HepG2 (cell line): ENCODE measurements at regions not wholly inside any gene's neighbourhood (a gene's known extent, or its start where the extent isn't known, plus 50 kb on each side); places are given as distances from the start of the nearest gene placed in this dataset.

ENCODE experiments used
- ATAC-seq: fragments of 200-7000 bp; cut with Tn5 transposase; 3 replicates; pipeline ENCODE4 v1.9.1; 2020; ENCODE audit warnings: mild to moderate bottlenecking, moderate library complexity
- BruUV-seq: library from RNA; stranded (reverse); fragments of 400-500 nt; replicated peaks from 2 replicates; lab custom pipeline; 2021; lab: Mats Ljungman, UMichigan
- CTCF ChIA-PET: fragments of 300-600 bp; formaldehyde crosslinking; extraction: SDS; loops from one replicate; lab custom pipeline; 2021; ENCODE audit warnings: low total read pairs, inconsistent platforms, low intra/inter-chr PET ratio; lab: Yijun Ruan, JAX
- POLR2A ChIA-PET: fragments of 350-600 bp; sonication (Branson Sonifier 250); formaldehyde crosslinking; loops from one replicate; lab custom pipeline; 2020; ENCODE audit warnings: antibody characterized with exemption, inconsistent platforms; lab: Yijun Ruan, JAX
- DNase-seq: peaks from one replicate; pipeline ENCODE4 v3.0.0-alpha.2; 2015; ENCODE audit warnings: low spot score
- FAIRE-seq: peaks from 3 replicates; lab custom pipeline; 2011; peaks lifted over from hg19 to GRCh38; lab: Jason Lieb, UNC
- H2AFZ ChIP-seq: one replicate; pipeline ENCODE4 v1.6.1; 2011; ENCODE audit warnings: low read length, inconsistent platforms
- H3K27ac ChIP-seq: fragments of 300-600 bp; 3 replicates; pipeline ENCODE4 v1.8.0; 2011; ENCODE audit warnings: mixed run types, mild to moderate bottlenecking, mixed read lengths, low read length, inconsistent platforms; ENCODE audit not compliant: insufficient read depth; ENCODE audit errors: extremely low read length
- H3K27me3 ChIP-seq, 2 experiments: fragments of 200-600 bp in 1 of 2; 2 replicates in 1 of 2; 3 replicates in 1 of 2; pipeline versions ENCODE4 v1.6.0 to v1.8.0; 2011; ENCODE audit warnings: low read length in 2 of 2, mild to moderate bottlenecking in 2 of 2, moderate library complexity in 2 of 2, inconsistent platforms in 1 of 2; ENCODE audit not compliant: insufficient read depth in 2 of 2, control insufficient read depth in 1 of 2
- H3K36me3 ChIP-seq, 2 experiments: fragments of 200-600 bp in 1 of 2; replicated peaks in 1 of 2; 2 replicates in 1 of 2; 3 replicates in 1 of 2; pipeline versions ENCODE4 v1.5.1 to v1.8.0; 2011; ENCODE audit warnings: low read length in 2 of 2, inconsistent platforms in 1 of 2; ENCODE audit not compliant: insufficient read depth in 2 of 2, control insufficient read depth in 1 of 2
- H3K4me1 ChIP-seq: 2 replicates; pipeline ENCODE4 v1.5.1; 2012; ENCODE audit warnings: low read length, inconsistent platforms; ENCODE audit not compliant: insufficient read depth
- H3K4me2 ChIP-seq: 2 replicates; pipeline ENCODE4 v1.6.0; 2011; ENCODE audit warnings: low read depth, low read length, inconsistent platforms
- H3K4me3 ChIP-seq, 3 experiments: fragments of 200-600 bp in 1 of 3; sonication (generic), shearing (Covaris generic) in 1 of 3; replicated peaks in 1 of 3; 2 replicates each; pipeline ENCODE4 v1.5.1; 2011 to 2016; ENCODE audit warnings: low read length in 3 of 3, inconsistent platforms in 2 of 3, low read depth in 2 of 3, mild to moderate bottlenecking in 2 of 3, control low read depth in 1 of 3, mixed read lengths in 1 of 3; ENCODE audit not compliant: insufficient read depth in 1 of 3
- H3K79me2 ChIP-seq: one replicate; pipeline ENCODE4 v1.6.1; 2011; ENCODE audit warnings: low read length, inconsistent platforms; ENCODE audit not compliant: insufficient read depth
- H3K9ac ChIP-seq: 2 replicates; pipeline ENCODE4 v1.6.0; 2011; ENCODE audit warnings: mild to moderate bottlenecking, low read depth, low read length, inconsistent platforms; ENCODE audit not compliant: insufficient read depth
- H3K9me3 ChIP-seq: 2 replicates; pipeline ENCODE4 v1.5.1; 2012; ENCODE audit warnings: mild to moderate bottlenecking, low read length
- H4K20me1 ChIP-seq: 2 replicates; pipeline ENCODE4 v1.6.0; 2011; ENCODE audit warnings: inconsistent platforms, mild to moderate bottlenecking, low read length, moderate library complexity; ENCODE audit not compliant: insufficient read depth
- ATF1 ChIP-seq: IDR thresholded peaks from 2 replicates; pipeline ENCODE4 v1.6.1; 2016; ENCODE audit warnings: mild to moderate bottlenecking, control low read depth
- KAT7 ChIP-seq: IDR thresholded peaks from 2 replicates; pipeline ENCODE4 v1.6.1; 2018; ENCODE audit warnings: borderline replicate concordance, missing compliant biosample characterization
- MAX ChIP-seq: IDR thresholded peaks from 2 replicates; pipeline ENCODE4 v1.6.1; 2012; ENCODE audit warnings: inconsistent platforms
- MZF1 ChIP-seq: sonication (generic); formaldehyde crosslinking; IDR thresholded peaks from 2 replicates; pipeline ENCODE4 v1.8.1; 2023; ENCODE audit warnings: mild to moderate bottlenecking, missing genetic modification reagents, borderline replicate concordance
- NFYC ChIP-seq: IDR thresholded peaks from 2 replicates; pipeline ENCODE4 v1.6.1; 2016; ENCODE audit warnings: missing genetic modification reagents, missing compliant biosample characterization
- NR3C1 ChIP-seq: sonication (generic); formaldehyde crosslinking; IDR thresholded peaks from 2 replicates; pipeline ENCODE4 v1.4.0; 2020; ENCODE audit warnings: missing genetic modification reagents
- STAG1 ChIP-seq: sonication (generic); formaldehyde crosslinking; IDR thresholded peaks from 2 replicates; pipeline ENCODE4 v1.4.0; 2020; ENCODE audit warnings: missing genetic modification reagents
- ZBTB14 ChIP-seq: sonication (generic); formaldehyde crosslinking; IDR thresholded peaks from 2 replicates; pipeline ENCODE4 v1.4.0; 2020; ENCODE audit warnings: missing genetic modification reagents
- ZBTB34 ChIP-seq: sonication (generic); formaldehyde crosslinking; IDR thresholded peaks from 2 replicates; pipeline ENCODE4 v1.8.0; 2022; ENCODE audit warnings: mild to moderate bottlenecking, missing genetic modification reagents
- ZFYVE20 ChIP-seq: sonication (generic); formaldehyde crosslinking; IDR thresholded peaks from 2 replicates; pipeline ENCODE4 v1.8.0; 2023; ENCODE audit warnings: low read depth, mild to moderate bottlenecking, moderate library complexity, missing genetic modification reagents, borderline replicate concordance
- ZKSCAN5 ChIP-seq: sonication (generic); formaldehyde crosslinking; IDR thresholded peaks from 2 replicates; pipeline ENCODE4 v1.5.1; 2020; ENCODE audit warnings: mild to moderate bottlenecking, missing genetic modification reagents
- ZNF33B ChIP-seq: sonication (generic); formaldehyde crosslinking; IDR thresholded peaks from 2 replicates; pipeline ENCODE4 v1.5.1; 2020; ENCODE audit warnings: mild to moderate bottlenecking, missing genetic modification reagents
- ZNF543 ChIP-seq: sonication (generic); formaldehyde crosslinking; IDR thresholded peaks from 2 replicates; pipeline ENCODE4 v1.4.0; 2020; ENCODE audit warnings: mild to moderate bottlenecking, missing genetic modification reagents
- ZNF687 ChIP-seq: sonication (generic); formaldehyde crosslinking; IDR thresholded peaks from 2 replicates; pipeline ENCODE4 v1.5.1; 2020; ENCODE audit warnings: mild to moderate bottlenecking, missing genetic modification reagents, moderate library complexity
- WGBS: methylation state at CpG from one replicate; pipeline ENCODE4 v1.1.6; 2017; ENCODE audit warnings: low lambda C conversion rate; 5-methylcytosine and 5-hydroxymethylcytosine counted together
- in situ Hi-C: cut with HindIII; loops from 2 replicates; pipeline ENCODE4 v1.10.0; 2017; ENCODE audit warnings: low pct_unique_long_range_greater_than_20kb; ENCODE audit not compliant: extremely low pct_ligation_motif_present
- intact Hi-C: fragments of 100-400 bp; cut with micrococcal nuclease; formaldehyde crosslinking; loops from one replicate; pipeline ENCODE4 v1.10.0; 2022; ENCODE audit not compliant: unreplicated experiment

GRCh38 chr13:103983948-103984347 lies 917.7 kb upstream of the SLC10A2 start:
- no peaks in the 10 kb centered on the region for H3K4me1 ChIP-seq
- ChIA-PET CTCF (no interaction called here), POLR2A (no interaction called here)
- in situ Hi-C loops: no loop called here
- H3K4me2 ChIP-seq: no peak overlapping the region
- no peaks in the 10 kb centered on the region for H3K79me2 ChIP-seq
- H3K27ac ChIP-seq: no peak overlapping the region
- FAIRE-seq: no peak
- H3K27me3 ChIP-seq: no peaks in the 10 kb centered on the region
- no peak overlapping the region for H2AFZ ChIP-seq
- no peaks in the 10 kb centered on the region for H4K20me1 ChIP-seq
- TF ChIP-seq ZBTB14 (CRISPR knock-in tag) (no peak), ZNF543 (CRISPR knock-in tag) (no peak), ZFYVE20 (CRISPR knock-in tag) (no peak)
- no peak for ATAC-seq
- DNase-seq: no peak
- intact Hi-C loops: no loop called here
- WGBS: 3% methylated on average over 3 of the region's 3 CpGs
- H3K9ac ChIP-seq: no peak overlapping the region
- H3K4me3 ChIP-seq: no peak overlapping the region
- H3K36me3 ChIP-seq: no peaks in the 10 kb centered on the region
- no TSS peak for BruUV-seq
- H3K9me3 ChIP-seq: peaks cover 18% of the 10 kb centered on the region

GRCh38 chr13:103976371-103976770 lies 910.2 kb upstream of the SLC10A2 start:
- BruUV-seq: no TSS peak
- H4K20me1 ChIP-seq: no peaks in the 10 kb centered on the region
- POLR2A ChIA-PET: no interaction called here
- TF ChIP-seq NR3C1 (CRISPR knock-in tag) (no peak), ZNF33B (CRISPR knock-in tag) (no peak), ATF1 (CRISPR knock-in tag) (no peak), MZF1 (CRISPR knock-in tag) (no peak), MAX (no peak), KAT7 (CRISPR knock-in tag) (no peak), ZKSCAN5 (no peak), STAG1 (CRISPR knock-in tag) (no peak), ZNF687 (CRISPR knock-in tag) (no peak), NFYC (CRISPR knock-in tag) (no peak), ZBTB34 (no peak)

More at GRCh38 chr13:103976371-103976770, 910.2 kb upstream of the SLC10A2 start:
- ATAC-seq (no peak), FAIRE-seq (no peak), DNase-seq (no peak)
- Histone ChIP-seq H3K9ac (no peak overlapping the region), H3K36me3 (no peaks in the 10 kb centered on the region), H3K79me2 (no peaks in the 10 kb centered on the region), H3K4me3 (no peak overlapping the region), H3K4me2 (no peak overlapping the region), H3K4me1 (no peaks in the 10 kb centered on the region), H3K9me3 (peaks cover 20% of the 10 kb centered on the region), H2AFZ (no peak overlapping the region), H3K27ac (no peak overlapping the region), H3K27me3 (no peaks in the 10 kb centered on the region)
- in situ Hi-C loops: no loop called here
- intact Hi-C loops: no loop called here
- CTCF ChIA-PET: no interaction called here
- 28% methylated on average over 1 of the region's 1 CpG for WGBS
